ENCODE measurements at regions not wholly inside any gene's neighbourhood (a gene's known extent, or its start where the extent isn't known, plus 50 kb on each side); places are given as distances from the start of the nearest gene placed in this dataset.

DNA sequence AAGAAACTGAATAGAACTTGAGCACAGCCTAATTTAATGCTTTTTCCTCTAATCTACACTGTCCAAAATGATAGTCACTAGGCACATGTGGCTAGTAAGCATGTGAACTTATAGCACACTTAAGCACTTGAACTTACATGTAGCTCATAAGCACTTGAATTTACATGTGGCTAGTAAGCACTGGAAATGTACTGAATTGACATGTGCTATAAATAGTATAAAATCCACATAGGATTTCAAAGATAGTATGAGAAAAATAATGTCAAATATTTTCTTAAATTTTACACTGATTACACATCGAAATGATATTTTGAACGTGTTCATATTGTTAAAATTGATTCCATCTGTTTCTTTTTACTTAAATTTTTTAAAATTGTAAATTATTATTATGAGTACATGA, 167.3 kb downstream of the CARTPT start:
- TF ChIP-seq POLR2A (IDR thresholded peaks at IDR 0.05; ENCODE audit: insufficient read depth in 1 of 2, low read depth in 2 of 2, low read length in 2 of 2), result no peak
- no peak for TF ChIP-seq POLR2AphosphoS5 (IDR thresholded peaks at IDR 0.05; ENCODE audit: low read depth, low read length)
- TF ChIP-seq SIN3A (IDR thresholded peaks at IDR 0.05; ENCODE audit: borderline replicate concordance, low read depth, low read length), result no peak
- no peak for TF ChIP-seq ZNF589 (CRISPR knock-in tag; conservative IDR thresholded peaks at IDR 0.05)
- TF ChIP-seq, protein P1, sequence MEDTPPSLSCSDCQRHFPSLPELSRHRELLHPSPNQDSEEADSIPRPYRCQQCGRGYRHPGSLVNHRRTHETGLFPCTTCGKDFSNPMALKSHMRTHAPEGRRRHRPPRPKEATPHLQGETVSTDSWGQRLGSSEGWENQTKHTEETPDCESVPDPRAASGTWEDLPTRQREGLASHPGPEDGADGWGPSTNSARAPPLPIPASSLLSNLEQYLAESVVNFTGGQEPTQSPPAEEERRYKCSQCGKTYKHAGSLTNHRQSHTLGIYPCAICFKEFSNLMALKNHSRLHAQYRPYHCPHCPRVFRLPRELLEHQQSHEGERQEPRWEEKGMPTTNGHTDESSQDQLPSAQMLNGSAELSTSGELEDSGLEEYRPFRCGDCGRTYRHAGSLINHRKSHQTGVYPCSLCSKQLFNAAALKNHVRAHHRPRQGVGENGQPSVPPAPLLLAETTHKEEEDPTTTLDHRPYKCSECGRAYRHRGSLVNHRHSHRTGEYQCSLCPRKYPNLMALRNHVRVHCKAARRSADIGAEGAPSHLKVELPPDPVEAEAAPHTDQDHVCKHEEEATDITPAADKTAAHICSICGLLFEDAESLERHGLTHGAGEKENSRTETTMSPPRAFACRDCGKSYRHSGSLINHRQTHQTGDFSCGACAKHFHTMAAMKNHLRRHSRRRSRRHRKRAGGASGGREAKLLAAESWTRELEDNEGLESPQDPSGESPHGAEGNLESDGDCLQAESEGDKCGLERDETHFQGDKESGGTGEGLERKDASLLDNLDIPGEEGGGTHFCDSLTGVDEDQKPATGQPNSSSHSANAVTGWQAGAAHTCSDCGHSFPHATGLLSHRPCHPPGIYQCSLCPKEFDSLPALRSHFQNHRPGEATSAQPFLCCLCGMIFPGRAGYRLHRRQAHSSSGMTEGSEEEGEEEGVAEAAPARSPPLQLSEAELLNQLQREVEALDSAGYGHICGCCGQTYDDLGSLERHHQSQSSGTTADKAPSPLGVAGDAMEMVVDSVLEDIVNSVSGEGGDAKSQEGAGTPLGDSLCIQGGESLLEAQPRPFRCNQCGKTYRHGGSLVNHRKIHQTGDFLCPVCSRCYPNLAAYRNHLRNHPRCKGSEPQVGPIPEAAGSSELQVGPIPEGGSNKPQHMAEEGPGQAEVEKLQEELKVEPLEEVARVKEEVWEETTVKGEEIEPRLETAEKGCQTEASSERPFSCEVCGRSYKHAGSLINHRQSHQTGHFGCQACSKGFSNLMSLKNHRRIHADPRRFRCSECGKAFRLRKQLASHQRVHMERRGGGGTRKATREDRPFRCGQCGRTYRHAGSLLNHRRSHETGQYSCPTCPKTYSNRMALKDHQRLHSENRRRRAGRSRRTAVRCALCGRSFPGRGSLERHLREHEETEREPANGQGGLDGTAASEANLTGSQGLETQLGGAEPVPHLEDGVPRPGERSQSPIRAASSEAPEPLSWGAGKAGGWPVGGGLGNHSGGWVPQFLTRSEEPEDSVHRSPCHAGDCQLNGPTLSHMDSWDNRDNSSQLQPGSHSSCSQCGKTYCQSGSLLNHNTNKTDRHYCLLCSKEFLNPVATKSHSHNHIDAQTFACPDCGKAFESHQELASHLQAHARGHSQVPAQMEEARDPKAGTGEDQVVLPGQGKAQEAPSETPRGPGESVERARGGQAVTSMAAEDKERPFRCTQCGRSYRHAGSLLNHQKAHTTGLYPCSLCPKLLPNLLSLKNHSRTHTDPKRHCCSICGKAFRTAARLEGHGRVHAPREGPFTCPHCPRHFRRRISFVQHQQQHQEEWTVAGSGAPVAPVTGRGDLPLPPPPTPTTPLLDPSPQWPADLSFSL (CRISPR knock-in tag; IDR thresholded peaks at IDR 0.05), result no peak
- no peak for TF ChIP-seq ZNF274 (CRISPR knock-in tag; IDR thresholded peaks at IDR 0.05)
- TF ChIP-seq TFAP4 (IDR thresholded peaks at IDR 0.05; ENCODE audit: borderline replicate concordance, low read depth), result no peak
- TF ChIP-seq CREB1 (IDR thresholded peaks at IDR 0.05), result no peak
- TF ChIP-seq CREB1 (CRISPR knock-in tag; IDR thresholded peaks at IDR 0.05), result no peak
- TF ChIP-seq, protein P2, sequence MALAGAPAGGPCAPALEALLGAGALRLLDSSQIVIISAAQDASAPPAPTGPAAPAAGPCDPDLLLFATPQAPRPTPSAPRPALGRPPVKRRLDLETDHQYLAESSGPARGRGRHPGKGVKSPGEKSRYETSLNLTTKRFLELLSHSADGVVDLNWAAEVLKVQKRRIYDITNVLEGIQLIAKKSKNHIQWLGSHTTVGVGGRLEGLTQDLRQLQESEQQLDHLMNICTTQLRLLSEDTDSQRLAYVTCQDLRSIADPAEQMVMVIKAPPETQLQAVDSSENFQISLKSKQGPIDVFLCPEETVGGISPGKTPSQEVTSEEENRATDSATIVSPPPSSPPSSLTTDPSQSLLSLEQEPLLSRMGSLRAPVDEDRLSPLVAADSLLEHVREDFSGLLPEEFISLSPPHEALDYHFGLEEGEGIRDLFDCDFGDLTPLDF (CRISPR knock-in tag; IDR thresholded peaks at IDR 0.05), result no peak
- TF ChIP-seq ZBTB20 (CRISPR knock-in tag; IDR thresholded peaks at IDR 0.05; ENCODE audit: borderline replicate concordance, low read depth), result no peak
